SK-N-SH (cell line): ENCODE measurements at regions not wholly inside any gene's neighbourhood (a gene's known extent, or its start where the extent isn't known, plus 50 kb on each side); places are given as distances from the start of the nearest gene placed in this dataset.

Experiments
- CTCF ChIA-PET: fragments of 300-600, 350-600 bp; formaldehyde crosslinking; extraction: SDS; loops from one replicate; lab custom pipeline; 2021; lab: Yijun Ruan, JAX
- POLR2A ChIA-PET: fragments of 350-600 bp; sonication (Branson Sonifier 250); formaldehyde crosslinking; extraction: SDS; loops from one replicate; lab custom pipeline; 2020; ENCODE audit warnings: antibody characterized with exemption, inconsistent platforms; lab: Yijun Ruan, JAX
- DNase-seq: peaks from one replicate; pipeline ENCODE4 v3.0.0; 2012
- H2AFZ ChIP-seq: fragments of 200-600 bp; sonication (generic); 2 replicates; pipeline ENCODE4 v1.8.1; 2016; ENCODE audit warnings: antibody characterized with exemption, mild to moderate bottlenecking, low read depth
- H3F3A ChIP-seq: fragments of 200-600 bp; sonication (generic); replicated peaks from 2 replicates; pipeline ENCODE3; 2016; ENCODE audit warnings: antibody characterized with exemption, mild to moderate bottlenecking; ENCODE audit not compliant: insufficient read depth
- H3K27ac ChIP-seq, 2 experiments: fragments of 200-500 bp in 1 of 2; fragments of 200-600 bp in 1 of 2; sonication (Bioruptor generic) in 1 of 2; sonication (generic), shearing (Covaris generic) in 1 of 2; 2 replicates each; pipeline versions ENCODE4 v1.5.1 to v1.6.1; 2014 to 2016; ENCODE audit warnings: low read depth in 2 of 2, inconsistent platforms in 1 of 2, low read length in 1 of 2, mild to moderate bottlenecking in 1 of 2, mixed read lengths in 1 of 2
- H3K27me3 ChIP-seq: fragments of 200-600 bp; sonication (generic), shearing (Covaris generic); 2 replicates; pipeline ENCODE4 v1.6.1; 2016; ENCODE audit warnings: mixed run types; ENCODE audit not compliant: insufficient read depth
- H3K36me3 ChIP-seq, 2 experiments: fragments of 200-500 bp in 1 of 2; fragments of 200-600 bp in 1 of 2; sonication (Bioruptor generic) in 1 of 2; sonication (generic) in 1 of 2; replicated peaks in 1 of 2; 2 replicates each; pipeline versions ENCODE3 to v1.5.1; 2014 to 2016; ENCODE audit warnings: low read length in 1 of 2, mild to moderate bottlenecking in 1 of 2; ENCODE audit not compliant: insufficient read depth in 2 of 2, control insufficient read depth in 1 of 2
- H3K4me1 ChIP-seq, 2 experiments: fragments of 200-500 bp in 1 of 2; fragments of 200-600 bp in 1 of 2; sonication (Bioruptor generic) in 1 of 2; sonication (generic), shearing (Covaris generic) in 1 of 2; 2 replicates each; pipeline versions ENCODE4 v1.5.1 to v1.6.1; 2014 to 2016; ENCODE audit warnings: low read depth in 1 of 2, low read length in 1 of 2, mixed run types in 1 of 2; ENCODE audit not compliant: insufficient read depth in 2 of 2, control insufficient read depth in 1 of 2
- H3K4me2 ChIP-seq: fragments of 200-600 bp; sonication (generic), shearing (Covaris generic); 2 replicates; pipeline ENCODE4 v1.6.1; 2017; ENCODE audit warnings: mixed run types
- H3K4me3 ChIP-seq, 2 experiments: fragments of 200-500 bp in 1 of 2; fragments of 200-600 bp in 1 of 2; sonication (Bioruptor generic) in 1 of 2; sonication (generic), shearing (Covaris generic) in 1 of 2; 2 replicates each; pipeline versions ENCODE4 v1.5.1 to v1.8.1; 2014 to 2016; ENCODE audit warnings: low read depth in 2 of 2, inconsistent platforms in 1 of 2, low read length in 1 of 2, mild to moderate bottlenecking in 1 of 2, mixed read lengths in 1 of 2, moderate library complexity in 1 of 2
- H3K79me2 ChIP-seq: fragments of 200-600 bp; sonication (generic); 2 replicates; pipeline ENCODE4 v1.8.1; 2017; ENCODE audit warnings: mild to moderate bottlenecking; ENCODE audit not compliant: insufficient read depth
- H3K9ac ChIP-seq: fragments of 200-600 bp; sonication (generic); 2 replicates; pipeline ENCODE4 v1.6.1; 2017; ENCODE audit warnings: mixed run types
- H3K9me2 ChIP-seq: fragments of 200-600 bp; sonication (generic); 2 replicates; pipeline ENCODE4 v1.6.1; 2017; ENCODE audit warnings: mixed run types
- H3K9me3 ChIP-seq: fragments of 200-600 bp; sonication (generic); 2 replicates; pipeline ENCODE4 v1.6.1; 2017; ENCODE audit warnings: mixed run types, mild to moderate bottlenecking, moderate library complexity
- H4K20me1 ChIP-seq: fragments of 200-600 bp; sonication (generic); 2 replicates; pipeline ENCODE4 v1.6.1; 2017; ENCODE audit warnings: mild to moderate bottlenecking, mixed run types; ENCODE audit not compliant: insufficient read depth
- CHD2 ChIP-seq: fragments of 150-350 bp; IDR thresholded peaks from 2 replicates; pipeline ENCODE4 v1.6.1; 2018; ENCODE audit warnings: low read length; ENCODE audit not compliant: partially characterized antibody
- ELF1 ChIP-seq: IDR thresholded peaks from 2 replicates; pipeline ENCODE4 v1.4.0; 2012
- EP300 ChIP-seq, 2 experiments: IDR thresholded peaks; 2 replicates each; pipeline versions ENCODE4 v1.4.0 to v1.6.1; 2012; ENCODE audit warnings: borderline replicate concordance in 1 of 2, low read depth in 1 of 2, low read length in 1 of 2
- FOSL2 ChIP-seq: IDR thresholded peaks from 2 replicates; pipeline ENCODE4 v1.4.0; 2012; ENCODE audit warnings: low read depth, mild to moderate bottlenecking, moderate library complexity, borderline replicate concordance
- FOXJ3 ChIP-seq: sonication (generic); formaldehyde crosslinking; IDR thresholded peaks from 2 replicates; pipeline ENCODE4 v1.5.1; 2020; ENCODE audit warnings: mild to moderate bottlenecking, missing genetic modification reagents
- GABPA ChIP-seq: IDR thresholded peaks from 2 replicates; pipeline ENCODE4 v1.4.0; 2012; ENCODE audit warnings: low read depth, mild to moderate bottlenecking
- NRF1 ChIP-seq: IDR thresholded peaks from 2 replicates; pipeline ENCODE4 v1.6.1; 2012; ENCODE audit warnings: low read depth, mild to moderate bottlenecking, low read length
- POLR2AphosphoS5 ChIP-seq: IDR thresholded peaks from 2 replicates; pipeline ENCODE4 v1.6.1; 2012; ENCODE audit warnings: low read depth, low read length
- RAD21 ChIP-seq: IDR thresholded peaks from 2 replicates; pipeline ENCODE4 v1.6.1; 2012; ENCODE audit warnings: mild to moderate bottlenecking, low read length
- RFX5 ChIP-seq: IDR thresholded peaks from 2 replicates; pipeline ENCODE4 v1.6.1; 2012; ENCODE audit warnings: mild to moderate bottlenecking, improper control_type of control experiment, low read length
- RXRA ChIP-seq: IDR thresholded peaks from 2 replicates; pipeline ENCODE4 v1.4.0; 2012; ENCODE audit warnings: low read depth, mild to moderate bottlenecking, borderline replicate concordance
- SMC3 ChIP-seq: IDR thresholded peaks from 2 replicates; pipeline ENCODE4 v1.6.1; 2012; ENCODE audit warnings: low read depth, low read length, improper control_type of control experiment
- TCF12 ChIP-seq: IDR thresholded peaks from 2 replicates; pipeline ENCODE4 v1.4.0; 2012
- whole genome bisulfite sequencing: methylation state at CpG from one replicate; pipeline ENCODE4 v1.1.6; 2017; ENCODE audit warnings: low lambda C conversion rate; 5-methylcytosine and 5-hydroxymethylcytosine counted together
- TF ChIP-seq, protein P1 (sequence below): IDR thresholded peaks from 2 replicates; pipeline ENCODE4 v1.4.0; 2012; ENCODE audit warnings: low read depth, borderline replicate concordance
- TF ChIP-seq, protein P2 (sequence below): fragments of 200-600 bp; sonication (generic); IDR thresholded peaks from 2 replicates; pipeline ENCODE4 v1.6.1; 2017; ENCODE audit warnings: antibody characterized with exemption, mild to moderate bottlenecking, moderate library complexity
- TF ChIP-seq, protein P3 (sequence below): IDR thresholded peaks from 2 replicates; pipeline ENCODE4; 2012
- TF ChIP-seq, protein P4 (sequence below): IDR thresholded peaks from 2 replicates; pipeline ENCODE4 v1.6.1; 2012; ENCODE audit warnings: mild to moderate bottlenecking, low read depth, low read length, moderate library complexity
- TF ChIP-seq, protein P5 (sequence below): IDR thresholded peaks from 2 replicates; pipeline ENCODE4 v1.4.0; 2012; ENCODE audit warnings: low read depth, borderline replicate concordance

DNA sequence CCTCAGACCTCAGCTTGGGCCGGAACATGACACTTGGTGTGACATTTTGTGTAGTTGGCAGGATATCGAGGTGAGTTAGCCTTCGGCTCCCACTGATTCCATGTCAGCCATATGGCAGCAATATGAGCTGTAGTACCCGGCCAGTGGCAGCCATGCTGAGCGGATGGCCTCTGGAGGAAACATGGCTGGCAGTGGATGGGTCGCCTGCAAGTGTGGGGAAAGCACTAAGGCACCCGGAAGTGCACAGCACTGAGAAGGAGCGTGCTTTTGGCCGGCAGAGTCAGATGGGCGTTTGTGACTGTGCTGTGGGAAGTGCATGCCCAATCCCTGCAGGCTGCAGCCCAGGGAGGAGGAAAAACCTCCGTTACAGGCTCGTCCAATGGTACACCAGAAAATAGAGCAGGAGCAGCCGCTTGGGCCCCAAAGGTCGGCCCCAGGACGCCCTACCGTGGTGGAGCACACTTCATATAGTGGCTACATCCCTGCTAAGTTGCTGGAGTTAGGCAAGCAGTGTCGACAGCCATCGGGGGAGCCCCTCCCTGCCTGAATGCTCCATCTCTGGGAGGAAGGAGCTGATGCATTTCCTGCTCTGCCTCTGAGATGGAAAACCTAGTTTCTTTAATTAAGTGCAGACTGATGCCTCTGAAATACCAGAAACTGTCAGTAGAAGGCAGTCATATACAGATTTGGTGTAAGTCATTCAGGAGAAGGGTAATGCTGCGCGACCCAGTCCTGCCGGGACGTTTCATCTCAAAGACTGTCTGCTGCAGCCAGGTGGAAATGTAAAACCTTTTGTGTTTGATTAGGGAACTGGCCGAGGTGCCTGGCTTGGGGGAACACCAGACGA is 2185.8 kb upstream of the ACO1 start:
- WGBS = 76% methylated on average over 16 of the region's 24 CpGs
- Histone ChIP-seq H3K4me3 (no peak overlapping the region), H3K36me3 (no peaks in the 10 kb centered on the region)
- TF ChIP-seq FOSL2 (no peak), EP300 (IDR thresholded peaks at IDR 0.05; ENCODE audit: borderline replicate concordance in 1 of 2, low read depth in 1 of 2, low read length in 1 of 2) (no peak), GABPA (no peak), RAD21 (no peak)
- TF ChIP-seq, protein P1, sequence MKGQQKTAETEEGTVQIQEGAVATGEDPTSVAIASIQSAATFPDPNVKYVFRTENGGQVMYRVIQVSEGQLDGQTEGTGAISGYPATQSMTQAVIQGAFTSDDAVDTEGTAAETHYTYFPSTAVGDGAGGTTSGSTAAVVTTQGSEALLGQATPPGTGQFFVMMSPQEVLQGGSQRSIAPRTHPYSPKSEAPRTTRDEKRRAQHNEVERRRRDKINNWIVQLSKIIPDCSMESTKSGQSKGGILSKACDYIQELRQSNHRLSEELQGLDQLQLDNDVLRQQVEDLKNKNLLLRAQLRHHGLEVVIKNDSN = no peak
- TF ChIP-seq, all 33 proteins: peak for 0
- no peaks in the 10 kb centered on the region for H3K27me3 ChIP-seq
- no peaks in the 10 kb centered on the region for H4K20me1 ChIP-seq
- no peak overlapping the region for H2AFZ ChIP-seq
- no peaks in the 10 kb centered on the region for H3K79me2 ChIP-seq
- no peaks in the 10 kb centered on the region for H3K9me3 ChIP-seq
- no peak overlapping the region for H3K9ac ChIP-seq
- H3K9me2 ChIP-seq = no peaks in the 10 kb centered on the region
- no peak overlapping the region for H3K4me2 ChIP-seq
- no peak overlapping the region for H3K27ac ChIP-seq
- H3K4me1 ChIP-seq = no peaks in the 10 kb centered on the region
- ChIA-PET POLR2A (no interaction called here), CTCF (interaction anchor here (1.5 kb wide), 1 partner anchor 10 kb away, joined by 4 read pairs; no protein-coding TSS in a partner anchor)
- no peaks in the 10 kb centered on the region for H3F3A ChIP-seq
- DNase-seq = no peak

DNA sequence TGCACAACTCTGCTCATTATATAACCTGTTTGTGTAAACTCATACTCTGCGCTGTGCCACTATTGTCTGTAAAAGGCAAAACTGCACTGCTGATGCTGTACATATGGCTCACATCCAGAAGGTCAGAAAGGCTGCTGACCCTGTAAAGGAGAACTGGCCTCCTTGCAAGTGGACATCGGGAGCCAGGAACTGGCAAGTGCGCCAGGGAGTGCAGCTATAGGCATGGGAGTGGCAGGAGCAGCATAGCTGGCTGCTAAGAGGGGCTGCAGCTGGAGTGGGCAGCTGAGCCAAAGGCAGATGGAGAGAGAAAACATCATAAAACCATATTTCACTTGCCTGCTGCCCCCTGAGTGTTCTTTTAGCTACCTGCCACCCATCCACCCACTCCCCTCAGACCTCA is 2183.4 kb upstream of the ACO1 start:
- H3F3A ChIP-seq = no peaks in the 10 kb centered on the region
- no peaks in the 10 kb centered on the region for H3K79me2 ChIP-seq
- no peaks in the 10 kb centered on the region for H3K9me3 ChIP-seq
- no peaks in the 10 kb centered on the region for H3K9me2 ChIP-seq
- no peaks in the 10 kb centered on the region for H3K36me3 ChIP-seq
- no peaks in the 10 kb centered on the region for H3K27me3 ChIP-seq
- H3K4me2 ChIP-seq = no peak overlapping the region
- no peak overlapping the region for H3K9ac ChIP-seq
- WGBS = 67% methylated on average over 3 of the region's 3 CpGs
- H2AFZ ChIP-seq = no peak overlapping the region
- no peaks in the 10 kb centered on the region for H4K20me1 ChIP-seq
- CTCF ChIA-PET = no interaction called here
- POLR2A ChIA-PET = no interaction called here
- H3K4me3 ChIP-seq = no peak overlapping the region
- no peak overlapping the region for H3K27ac ChIP-seq
- H3K4me1 ChIP-seq = no peaks in the 10 kb centered on the region
- no peak for DNase-seq
- TF ChIP-seq, protein P2, sequence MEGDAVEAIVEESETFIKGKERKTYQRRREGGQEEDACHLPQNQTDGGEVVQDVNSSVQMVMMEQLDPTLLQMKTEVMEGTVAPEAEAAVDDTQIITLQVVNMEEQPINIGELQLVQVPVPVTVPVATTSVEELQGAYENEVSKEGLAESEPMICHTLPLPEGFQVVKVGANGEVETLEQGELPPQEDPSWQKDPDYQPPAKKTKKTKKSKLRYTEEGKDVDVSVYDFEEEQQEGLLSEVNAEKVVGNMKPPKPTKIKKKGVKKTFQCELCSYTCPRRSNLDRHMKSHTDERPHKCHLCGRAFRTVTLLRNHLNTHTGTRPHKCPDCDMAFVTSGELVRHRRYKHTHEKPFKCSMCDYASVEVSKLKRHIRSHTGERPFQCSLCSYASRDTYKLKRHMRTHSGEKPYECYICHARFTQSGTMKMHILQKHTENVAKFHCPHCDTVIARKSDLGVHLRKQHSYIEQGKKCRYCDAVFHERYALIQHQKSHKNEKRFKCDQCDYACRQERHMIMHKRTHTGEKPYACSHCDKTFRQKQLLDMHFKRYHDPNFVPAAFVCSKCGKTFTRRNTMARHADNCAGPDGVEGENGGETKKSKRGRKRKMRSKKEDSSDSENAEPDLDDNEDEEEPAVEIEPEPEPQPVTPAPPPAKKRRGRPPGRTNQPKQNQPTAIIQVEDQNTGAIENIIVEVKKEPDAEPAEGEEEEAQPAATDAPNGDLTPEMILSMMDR = no peak
- TF ChIP-seq, protein P3, sequence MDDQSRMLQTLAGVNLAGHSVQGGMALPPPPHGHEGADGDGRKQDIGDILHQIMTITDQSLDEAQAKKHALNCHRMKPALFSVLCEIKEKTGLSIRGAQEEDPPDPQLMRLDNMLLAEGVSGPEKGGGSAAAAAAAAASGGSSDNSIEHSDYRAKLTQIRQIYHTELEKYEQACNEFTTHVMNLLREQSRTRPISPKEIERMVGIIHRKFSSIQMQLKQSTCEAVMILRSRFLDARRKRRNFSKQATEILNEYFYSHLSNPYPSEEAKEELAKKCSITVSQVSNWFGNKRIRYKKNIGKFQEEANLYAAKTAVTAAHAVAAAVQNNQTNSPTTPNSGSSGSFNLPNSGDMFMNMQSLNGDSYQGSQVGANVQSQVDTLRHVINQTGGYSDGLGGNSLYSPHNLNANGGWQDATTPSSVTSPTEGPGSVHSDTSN = no peak
- TF ChIP-seq POLR2AphosphoS5 (no peak), ELF1 (no peak), FOXJ3 (no peak), NRF1 (no peak), CHD2 (no peak), SMC3 (no peak), RFX5 (no peak), FOSL2 (no peak), RXRA (no peak), TCF12 (no peak)
- TF ChIP-seq, protein P4, sequence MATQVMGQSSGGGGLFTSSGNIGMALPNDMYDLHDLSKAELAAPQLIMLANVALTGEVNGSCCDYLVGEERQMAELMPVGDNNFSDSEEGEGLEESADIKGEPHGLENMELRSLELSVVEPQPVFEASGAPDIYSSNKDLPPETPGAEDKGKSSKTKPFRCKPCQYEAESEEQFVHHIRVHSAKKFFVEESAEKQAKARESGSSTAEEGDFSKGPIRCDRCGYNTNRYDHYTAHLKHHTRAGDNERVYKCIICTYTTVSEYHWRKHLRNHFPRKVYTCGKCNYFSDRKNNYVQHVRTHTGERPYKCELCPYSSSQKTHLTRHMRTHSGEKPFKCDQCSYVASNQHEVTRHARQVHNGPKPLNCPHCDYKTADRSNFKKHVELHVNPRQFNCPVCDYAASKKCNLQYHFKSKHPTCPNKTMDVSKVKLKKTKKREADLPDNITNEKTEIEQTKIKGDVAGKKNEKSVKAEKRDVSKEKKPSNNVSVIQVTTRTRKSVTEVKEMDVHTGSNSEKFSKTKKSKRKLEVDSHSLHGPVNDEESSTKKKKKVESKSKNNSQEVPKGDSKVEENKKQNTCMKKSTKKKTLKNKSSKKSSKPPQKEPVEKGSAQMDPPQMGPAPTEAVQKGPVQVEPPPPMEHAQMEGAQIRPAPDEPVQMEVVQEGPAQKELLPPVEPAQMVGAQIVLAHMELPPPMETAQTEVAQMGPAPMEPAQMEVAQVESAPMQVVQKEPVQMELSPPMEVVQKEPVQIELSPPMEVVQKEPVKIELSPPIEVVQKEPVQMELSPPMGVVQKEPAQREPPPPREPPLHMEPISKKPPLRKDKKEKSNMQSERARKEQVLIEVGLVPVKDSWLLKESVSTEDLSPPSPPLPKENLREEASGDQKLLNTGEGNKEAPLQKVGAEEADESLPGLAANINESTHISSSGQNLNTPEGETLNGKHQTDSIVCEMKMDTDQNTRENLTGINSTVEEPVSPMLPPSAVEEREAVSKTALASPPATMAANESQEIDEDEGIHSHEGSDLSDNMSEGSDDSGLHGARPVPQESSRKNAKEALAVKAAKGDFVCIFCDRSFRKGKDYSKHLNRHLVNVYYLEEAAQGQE = no peak
- TF ChIP-seq, protein P5, sequence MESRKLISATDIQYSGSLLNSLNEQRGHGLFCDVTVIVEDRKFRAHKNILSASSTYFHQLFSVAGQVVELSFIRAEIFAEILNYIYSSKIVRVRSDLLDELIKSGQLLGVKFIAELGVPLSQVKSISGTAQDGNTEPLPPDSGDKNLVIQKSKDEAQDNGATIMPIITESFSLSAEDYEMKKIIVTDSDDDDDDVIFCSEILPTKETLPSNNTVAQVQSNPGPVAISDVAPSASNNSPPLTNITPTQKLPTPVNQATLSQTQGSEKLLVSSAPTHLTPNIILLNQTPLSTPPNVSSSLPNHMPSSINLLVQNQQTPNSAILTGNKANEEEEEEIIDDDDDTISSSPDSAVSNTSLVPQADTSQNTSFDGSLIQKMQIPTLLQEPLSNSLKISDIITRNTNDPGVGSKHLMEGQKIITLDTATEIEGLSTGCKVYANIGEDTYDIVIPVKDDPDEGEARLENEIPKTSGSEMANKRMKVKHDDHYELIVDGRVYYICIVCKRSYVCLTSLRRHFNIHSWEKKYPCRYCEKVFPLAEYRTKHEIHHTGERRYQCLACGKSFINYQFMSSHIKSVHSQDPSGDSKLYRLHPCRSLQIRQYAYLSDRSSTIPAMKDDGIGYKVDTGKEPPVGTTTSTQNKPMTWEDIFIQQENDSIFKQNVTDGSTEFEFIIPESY = no peak
